C4-2B (cell line): ENCODE measurements at regions not wholly inside any gene's neighbourhood (a gene's known extent, or its start where the extent isn't known, plus 50 kb on each side); places are given as distances from the start of the nearest gene placed in this dataset.

Source experiments
- CTCF ChIP-seq: fragments of 450-650 bp; conservative IDR thresholded peaks from 2 replicates; pipeline ENCODE4 v1.5.1; 2017; ENCODE audit warnings: mild to moderate bottlenecking
- ZFX ChIP-seq: fragments of 450-650 bp; IDR thresholded peaks from 2 replicates; pipeline ENCODE4 v1.6.1; 2017

- TF ChIP-seq CTCF = no peak
- TF ChIP-seq ZFX = no peak
Observed at GRCh38 chr2:217462121-217462520, 540.7 kb downstream of the TNS1 start.
